ENCODE measurements at regions not wholly inside any gene's neighbourhood (a gene's known extent, or its start where the extent isn't known, plus 50 kb on each side); places are given as distances from the start of the nearest gene placed in this dataset.

- no peak for DNase-seq (ENCODE audit: low spot score)
Observed at GRCh38 chr3:157807280-157807679, 298.9 kb downstream of the SHOX2 start.

GRCh38 chr3:157805538-157805937 is 300.7 kb downstream of the SHOX2 start:
- DNase-seq (ENCODE audit: low spot score) = no peak

GRCh38 chr3:157794771-157795170 is 291.6 kb upstream of the VEPH1 start:
- DNase-seq (ENCODE audit: low spot score) = no peak

- DNase-seq (ENCODE audit: low spot score) = no peak
Observed at GRCh38 chr3:157793745-157794144, 290.5 kb upstream of the VEPH1 start.

- DNase-seq (ENCODE audit: low spot score) = no peak
Observed at GRCh38 chr3:157789162-157789561, 285.9 kb upstream of the VEPH1 start.

- DNase-seq (ENCODE audit: low spot score) = no peak
Observed at GRCh38 chr3:157786618-157787017, 283.4 kb upstream of the VEPH1 start.

- DNase-seq (ENCODE audit: low spot score) = no peak
Observed at GRCh38 chr3:157786211-157786610, 283.0 kb upstream of the VEPH1 start.

- DNase-seq (ENCODE audit: low spot score) = no peak
Observed at GRCh38 chr3:157785102-157785826, 282.0 kb upstream of the VEPH1 start.

GRCh38 chr3:157782236-157782635 is 279.0 kb upstream of the VEPH1 start:
- DNase-seq (ENCODE audit: low spot score) = no peak

- no peak for DNase-seq (ENCODE audit: low spot score)
Observed at GRCh38 chr3:157776861-157777260, 273.6 kb upstream of the VEPH1 start.

GRCh38 chr3:157775446-157775845 is 272.2 kb upstream of the VEPH1 start:
- DNase-seq (ENCODE audit: low spot score) = no peak

- no peak for DNase-seq (ENCODE audit: low spot score)
Observed at GRCh38 chr3:157769378-157769777, 266.2 kb upstream of the VEPH1 start.

GRCh38 chr3:157767607-157768006 is 264.4 kb upstream of the VEPH1 start:
- DNase-seq (ENCODE audit: low spot score) = no peak

GRCh38 chr3:157763644-157764043 is 260.4 kb upstream of the VEPH1 start:
- DNase-seq (ENCODE audit: low spot score) = no peak

GRCh38 chr3:157759311-157759710 is 256.1 kb upstream of the VEPH1 start:
- no peak for DNase-seq (ENCODE audit: low spot score)

- no peak for DNase-seq (ENCODE audit: low spot score)
Observed at GRCh38 chr3:157755233-157755632, 252.0 kb upstream of the VEPH1 start.

- DNase-seq (ENCODE audit: low spot score) = no peak
Observed at GRCh38 chr3:157754451-157754850, 251.2 kb upstream of the VEPH1 start.

- DNase-seq (ENCODE audit: low spot score) = no peak
Observed at GRCh38 chr3:157753787-157754136, 250.5 kb upstream of the VEPH1 start.

GRCh38 chr3:157752956-157753786 is 250.0 kb upstream of the VEPH1 start:
- DNase-seq (ENCODE audit: low spot score) = no peak

- DNase-seq (ENCODE audit: low spot score) = no peak
Observed at GRCh38 chr3:157752554-157752953, 249.3 kb upstream of the VEPH1 start.

GRCh38 chr3:157751386-157751785 is 248.2 kb upstream of the VEPH1 start:
- DNase-seq (ENCODE audit: low spot score) = no peak

- no peak for DNase-seq (ENCODE audit: low spot score)
Observed at GRCh38 chr3:157746391-157746790, 243.2 kb upstream of the VEPH1 start.

GRCh38 chr3:157741607-157742006 is 238.4 kb upstream of the VEPH1 start:
- no peak for DNase-seq (ENCODE audit: low spot score)

GRCh38 chr3:157738441-157738840 is 235.2 kb upstream of the VEPH1 start:
- DNase-seq (ENCODE audit: low spot score) = no peak

All from activated CD4-positive, alpha-beta T cell treated with anti-CD3 and anti-CD28 coated beads, Interleukin-2, Interleukin-4, amounts not matched to agents 100 ng/mL and 50 ng/mL, durations not matched to agents 16 hours and 8 hours (primary cell).